Small intestine (tissue), 7 donors: ENCODE measurements at regions not wholly inside any gene's neighbourhood (a gene's known extent, or its start where the extent isn't known, plus 50 kb on each side); places are given as distances from the start of the nearest gene placed in this dataset.
"Not testable (repeated sequence)": the region's sequence is repeated elsewhere in the genome, so short reads cannot be mapped to it uniquely, and the experiment has no call there.

Experiments
- DNase-seq, 2 donors: peaks; one replicate each; pipeline versions ENCODE4 v3.0.0 to v3.0.0-alpha.2; 2013
- FAIRE-seq: peaks from 2 replicates; lab custom pipeline; 2012; peaks lifted over from hg19 to GRCh38; lab: Jason Lieb, UNC
- H3K27ac ChIP-seq, 3 donors: one replicate each; pipeline ENCODE4 v1.5.1; 2013; ENCODE audit warnings: low read length in 2 of 3, mild to moderate bottlenecking in 2 of 3, control low read depth in 1 of 3, inconsistent platforms in 1 of 3, low read depth in 1 of 3, moderate library complexity in 1 of 3
- H3K27me3 ChIP-seq, 3 donors: one replicate each; pipeline ENCODE4 v1.6.1; 2013; ENCODE audit warnings: low read length in 3 of 3, inconsistent platforms in 1 of 3; ENCODE audit not compliant: control insufficient read depth in 3 of 3, insufficient read depth in 3 of 3
- H3K36me3 ChIP-seq, 3 donors: one replicate each; pipeline ENCODE4 v1.6.1; 2013; ENCODE audit warnings: low read length in 3 of 3, inconsistent platforms in 1 of 3, low read depth in 1 of 3, mild to moderate bottlenecking in 1 of 3, moderate library complexity in 1 of 3; ENCODE audit not compliant: control insufficient read depth in 3 of 3, insufficient read depth in 2 of 3
- H3K4me1 ChIP-seq, 3 donors: one replicate each; pipeline ENCODE4 v1.6.1; 2013; ENCODE audit warnings: low read length in 2 of 3, inconsistent platforms in 1 of 3, low read depth in 1 of 3, mild to moderate bottlenecking in 1 of 3, moderate library complexity in 1 of 3; ENCODE audit not compliant: control insufficient read depth in 3 of 3, insufficient read depth in 2 of 3
- H3K4me3 ChIP-seq, 3 donors: one replicate each; pipeline ENCODE4 v1.5.1; 2013; ENCODE audit warnings: low read length in 3 of 3, control low read depth in 1 of 3, inconsistent platforms in 1 of 3, low read depth in 1 of 3, mild to moderate bottlenecking in 1 of 3, moderate library complexity in 1 of 3
- H3K9me3 ChIP-seq, 2 donors: one replicate each; pipeline ENCODE4 v1.6.1; 2013; ENCODE audit warnings: low read depth in 1 of 2, low read length in 1 of 2; ENCODE audit not compliant: control insufficient read depth in 2 of 2, insufficient read depth in 1 of 2
- WGBS, 3 donors: extraction: QIAGEN DNeasy Blood & Tissue Kit; methylation state at CpG; one replicate each; pipeline ENCODE4 v1.1.7; 2013; 5-methylcytosine and 5-hydroxymethylcytosine counted together
- donor health status: healthy with polysubstance abuse.
- donor health status: control.
- donor health status: control.
- donor health status: Bipolar disorder and iron deficiency.
- donor health status: healthy.

DNA sequence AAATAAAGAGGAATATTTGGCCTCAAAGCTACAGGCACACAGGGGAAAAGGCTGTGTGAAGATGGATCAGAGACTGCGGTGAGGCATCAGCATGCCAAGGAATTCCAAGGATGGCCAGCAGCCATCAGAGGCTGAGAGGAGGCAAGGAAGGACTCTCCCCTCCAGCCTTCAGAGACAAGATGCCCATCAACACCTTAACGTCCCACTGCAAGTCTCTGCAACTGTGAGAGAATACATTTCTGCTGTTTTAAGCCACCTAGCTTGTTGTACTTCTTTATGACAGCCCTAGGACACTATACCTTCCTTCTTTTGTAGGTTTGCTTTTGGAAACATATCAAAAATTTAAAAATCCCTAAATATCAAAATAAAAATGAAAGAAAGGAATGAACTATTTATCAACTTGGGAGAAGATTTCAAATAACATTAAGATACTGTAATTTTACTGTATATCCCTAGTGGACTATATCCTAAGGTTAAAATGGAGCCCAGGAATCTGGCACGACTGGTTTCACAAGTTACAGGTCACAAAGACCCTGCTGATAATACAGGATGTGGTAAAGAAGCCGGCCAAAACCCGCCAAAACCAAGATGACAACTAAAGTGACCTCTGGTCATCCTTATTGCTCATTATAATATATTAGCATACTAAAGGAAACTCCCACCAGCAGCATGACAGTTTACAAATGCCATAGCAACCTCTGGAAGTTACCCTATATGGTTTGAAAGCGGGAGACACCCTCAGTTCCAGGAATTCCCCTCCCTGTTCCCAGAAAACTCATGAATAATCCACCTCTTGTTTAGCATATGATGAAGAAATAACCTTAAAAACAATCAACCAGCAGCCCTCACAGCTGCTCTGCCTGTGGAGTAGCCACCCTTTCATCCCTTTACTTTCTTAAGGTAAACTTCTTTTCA lies 185.2 kb downstream of the AVL9 start:
- FAIRE-seq (no peak), DNase-seq (peak in 1 of 2 donors; percentile 65)
- Histone ChIP-seq H3K36me3 (peaks cover 0 to 2% (median 0%) of the 10 kb centered on the region in 3 donors), H3K4me1 (no peaks in the 10 kb centered on the region), H3K27me3 (no peaks in the 10 kb centered on the region), H3K27ac (no peak overlapping the region), H3K9me3 (no peaks in the 10 kb centered on the region), H3K4me3 (no peak overlapping the region)
- WGBS, 3 donors = 39 to 51% (median 43%) methylated on average over 6 of the region's 6 CpGs

DNA sequence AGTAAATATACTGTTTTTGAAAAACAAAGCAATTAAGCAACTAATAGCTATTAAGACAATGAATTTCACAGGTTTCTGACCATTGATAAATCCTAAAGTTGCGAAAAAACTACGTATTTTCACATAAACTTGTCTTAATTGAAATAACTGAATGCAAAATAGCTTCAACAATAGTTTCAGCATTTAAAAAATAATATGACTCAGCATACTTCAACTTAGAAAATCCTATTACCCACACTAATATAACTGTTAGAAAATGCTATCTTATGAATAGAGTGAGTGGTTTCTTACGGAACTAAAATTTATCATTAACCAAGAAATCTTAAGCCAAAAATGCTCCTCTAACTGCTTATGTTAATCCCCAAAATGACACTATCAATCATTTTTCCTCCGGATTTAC lies 183.9 kb downstream of the AVL9 start:
- WGBS, 3 donors = 88 to 91% (median 90%) methylated on average over 4 of the region's 4 CpGs

DNA sequence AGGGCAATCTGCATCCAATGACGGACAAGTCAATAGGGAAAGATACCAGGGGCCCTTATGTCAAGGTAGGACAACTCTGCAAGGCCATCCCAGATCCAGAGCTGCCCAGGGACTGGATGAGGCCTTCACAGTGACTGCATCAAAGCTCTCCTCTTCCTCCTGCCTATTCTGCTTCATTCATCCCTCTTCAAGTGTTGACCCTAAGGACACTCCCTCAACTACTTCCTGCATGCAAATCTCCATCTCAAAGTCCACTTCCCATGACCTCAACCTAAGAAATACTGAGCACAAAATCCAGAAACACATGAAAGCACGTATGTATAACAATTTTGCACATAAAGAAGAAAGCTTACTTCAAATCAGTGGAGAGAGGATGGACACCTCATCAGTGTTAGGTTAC lies 182.3 kb downstream of the AVL9 start:
- Histone ChIP-seq H3K36me3 (peaks cover 0 to 2% (median 0%) of the 10 kb centered on the region in 3 donors), H3K9me3 (no peaks in the 10 kb centered on the region), H3K4me1 (no peaks in the 10 kb centered on the region), H3K27me3 (no peaks in the 10 kb centered on the region), H3K4me3 (no peak overlapping the region), H3K27ac (peak overlapping the region in 1 of 3 donors; percentile 24)
- 61 to 83% (median 63%) methylated on average over 2 of the region's 2 CpGs for WGBS, 3 donors
- DNase-seq = peak; percentile 17 to 64
- no peak for FAIRE-seq

More for the DNA sequence above, 183.9 kb downstream of the AVL9 start:
- DNase-seq = no peak
- H3K4me1 ChIP-seq = no peaks in the 10 kb centered on the region
- H3K27ac ChIP-seq = no peak overlapping the region
- no peaks in the 10 kb centered on the region for H3K9me3 ChIP-seq
- H3K36me3 ChIP-seq = peaks cover 0 to 2% (median 0%) of the 10 kb centered on the region in 3 donors
- H3K4me3 ChIP-seq = no peak overlapping the region
- FAIRE-seq = no peak
- H3K27me3 ChIP-seq = no peaks in the 10 kb centered on the region

DNA sequence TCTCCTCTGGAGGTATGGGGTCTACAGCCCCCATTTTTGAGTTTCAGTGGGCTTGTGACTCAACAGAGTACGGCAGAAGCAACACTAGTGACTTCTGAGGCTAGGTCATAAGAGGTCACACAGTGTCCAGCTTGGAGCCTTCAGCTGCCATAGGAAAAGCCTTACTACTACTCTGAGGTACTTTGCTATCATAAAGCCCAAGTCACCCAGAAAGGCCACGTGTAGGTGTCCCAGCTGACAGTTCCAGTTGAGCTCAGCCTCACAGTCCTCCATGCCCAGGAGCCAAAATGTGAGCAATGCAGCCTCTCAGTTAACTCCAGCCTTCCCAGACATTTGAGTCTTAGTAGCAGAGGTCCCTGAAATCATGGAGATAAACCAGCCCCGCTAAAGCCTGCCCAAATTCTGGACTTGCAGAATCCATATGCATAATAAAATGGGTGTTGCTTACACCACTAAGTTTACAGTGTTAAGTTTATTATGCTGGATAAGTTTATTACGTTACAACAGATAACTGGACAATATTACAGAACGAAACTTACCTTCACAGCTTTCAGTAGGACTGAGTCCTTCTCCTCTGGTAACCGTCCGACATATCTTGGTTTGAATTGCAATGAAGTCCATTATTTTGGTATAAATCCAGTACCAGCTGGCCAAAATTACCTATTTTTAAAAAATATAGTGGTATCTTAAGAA lies 181.1 kb downstream of the AVL9 start:
- H3K27me3 ChIP-seq = no peaks in the 10 kb centered on the region
- H3K4me3 ChIP-seq = no peak overlapping the region
- DNase-seq (no peak), FAIRE-seq (no peak)
- H3K27ac ChIP-seq = no peak overlapping the region
- H3K4me1 ChIP-seq = no peaks in the 10 kb centered on the region
- 78 to 93% (median 80%) methylated on average over 7 of the region's 7 CpGs for WGBS, 3 donors
- H3K36me3 ChIP-seq = peaks cover 0 to 2% (median 0%) of the 10 kb centered on the region in 3 donors
- H3K9me3 ChIP-seq = no peaks in the 10 kb centered on the region

- H3K27me3 ChIP-seq = no peaks in the 10 kb centered on the region
- no peak overlapping the region for H3K4me3 ChIP-seq
- WGBS, 3 donors = 94 to 98% (median 95%) methylated on average over 2 of the region's 2 CpGs
- H3K4me1 ChIP-seq = peaks cover 0 to 8% (median 0%) of the 10 kb centered on the region in 3 donors
- DNase-seq = no peak
- no peak for FAIRE-seq
- H3K36me3 ChIP-seq = peaks cover 0 to 4% (median 0%) of the 10 kb centered on the region in 3 donors
- no peak overlapping the region for H3K27ac ChIP-seq
- H3K9me3 ChIP-seq = peaks cover 0 to 9% of the 10 kb centered on the region in 2 donors
These were observed 178.1 kb downstream of the AVL9 start for GRCh38 chr7:32673275-32673983.

DNA sequence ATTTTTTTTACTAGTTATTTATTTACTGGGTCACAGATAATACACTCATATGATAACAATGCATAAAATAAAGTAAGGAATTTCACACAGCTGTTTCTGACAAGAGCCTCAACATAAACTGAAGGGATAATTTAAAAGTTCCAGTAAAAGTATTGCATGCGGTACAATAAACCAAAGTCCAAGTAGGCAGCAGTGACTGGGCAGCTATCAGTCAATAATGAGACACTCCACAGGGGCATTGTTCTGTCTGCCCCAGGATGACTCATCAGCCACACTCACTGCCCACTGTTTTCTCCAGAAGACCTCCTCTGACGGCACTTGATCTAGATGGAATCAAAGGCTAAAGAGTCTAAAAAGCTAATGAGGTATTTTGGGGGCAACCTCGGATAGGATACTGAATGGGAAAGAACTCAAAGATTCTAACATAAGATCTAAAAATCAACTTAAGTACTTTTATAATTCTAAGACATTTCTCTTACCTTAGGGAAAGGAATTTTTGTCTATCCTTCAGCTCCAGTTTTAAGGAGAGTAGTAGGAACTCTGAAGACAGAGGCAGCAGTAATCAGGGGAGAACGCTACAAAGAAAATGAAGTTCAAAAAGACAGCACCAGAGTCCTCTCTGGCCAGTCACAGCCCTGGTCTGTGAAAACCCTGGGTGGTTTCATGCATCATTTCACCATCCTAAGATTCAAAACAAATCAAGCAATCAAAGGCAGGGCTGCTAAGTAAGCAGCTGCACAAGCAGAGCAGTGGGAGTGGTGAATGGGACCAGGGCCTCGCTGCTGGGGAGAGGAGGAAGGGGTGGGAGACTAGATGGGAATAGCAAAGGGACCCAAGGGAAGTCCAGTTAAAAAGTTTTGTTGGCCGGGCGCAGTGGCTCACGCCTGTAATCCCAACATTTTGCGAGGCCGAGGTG lies 175.1 kb downstream of the AVL9 start:
- Histone ChIP-seq H3K36me3 (peaks cover 0 to 5% (median 0%) of the 10 kb centered on the region in 3 donors), H3K4me1 (peaks cover 0 to 8% (median 0%) of the 10 kb centered on the region in 3 donors), H3K4me3 (no peak overlapping the region), H3K27ac (peak overlapping the region; percentile 21 to 71 (median 32)), H3K27me3 (no peaks in the 10 kb centered on the region), H3K9me3 (peaks cover 0 to 15% of the 10 kb centered on the region in 2 donors)
- peak; percentile 78 to 91 for DNase-seq
- 71 to 85% (median 78%) methylated on average over 10 of the region's 10 CpGs for WGBS, 3 donors
- no peak for FAIRE-seq

DNA sequence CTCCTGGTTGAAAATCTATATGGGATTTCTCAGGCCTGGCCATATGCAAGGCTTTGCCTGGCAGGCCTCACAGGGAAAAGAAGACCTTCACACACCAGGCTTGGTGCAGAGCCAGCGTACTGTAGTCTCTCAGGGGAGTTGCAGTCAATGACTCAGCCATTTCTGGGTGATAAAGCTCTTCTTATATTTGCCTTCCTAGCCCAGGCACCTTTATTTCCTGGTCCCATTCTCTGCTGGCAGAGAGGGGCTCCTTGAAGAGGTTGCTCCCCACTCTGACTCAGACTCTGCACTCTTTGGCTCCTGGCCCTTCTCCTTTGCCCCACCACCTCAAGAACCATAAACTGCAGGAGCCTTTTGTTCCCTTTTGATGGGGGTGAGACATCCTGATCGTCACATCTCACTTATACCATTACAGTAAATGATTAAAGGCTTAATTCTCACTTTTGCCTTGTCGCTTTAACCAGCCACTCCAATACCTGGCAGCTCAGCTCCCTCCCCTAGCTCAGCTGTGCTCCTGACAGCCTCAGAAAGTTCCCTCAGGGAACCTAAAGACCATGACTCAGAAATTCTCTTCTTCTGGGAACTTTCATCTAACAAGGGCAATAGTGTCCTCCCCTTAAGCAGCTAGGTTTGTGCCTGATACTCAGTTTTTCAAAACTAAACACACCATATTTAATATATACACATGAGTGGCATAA lies 174.0 kb downstream of the AVL9 start:
- not testable (repeated sequence) for H3K36me3 ChIP-seq, FAIRE-seq, H3K27me3 ChIP-seq, H3K4me1 ChIP-seq, H3K4me3 ChIP-seq
- H3K27ac ChIP-seq = peak overlapping the region; percentile 59 to 74 (median 62)
- WGBS, 3 donors = 15 to 47% (median 37%) methylated on average over 3 of the region's 3 CpGs
- peaks cover 0 to 15% of the 10 kb centered on the region in 2 donors for H3K9me3 ChIP-seq
- peak; percentile 33 to 94 for DNase-seq
